ENCODE measurements at regions not wholly inside any gene's neighbourhood (a gene's known extent, or its start where the extent isn't known, plus 50 kb on each side); places are given as distances from the start of the nearest gene placed in this dataset.

- in situ Hi-C loops (cut with HindIII; ENCODE audit: low pct_ligation_motif_present, low sequenced_read_pairs): no loop called here
Observed at GRCh38 chr15:93146601-93147000, 57.6 kb upstream of the RGMA start.

GRCh38 chr15:93146196-93146595 is 57.2 kb upstream of the RGMA start:
- Histone ChIP-seq H3K27me3 (replicated peaks) (no peaks in the 10 kb centered on the region), H3K36me3 (replicated peaks) (no peaks in the 10 kb centered on the region), H3K27ac (no peak overlapping the region), H3K4me3 (ENCODE audit: low read depth, low read length) (no peak overlapping the region)
- no peak for TF ChIP-seq CTCF (IDR thresholded peaks at IDR 0.05; ENCODE audit: low read depth, low read length, missing control alignments)
- DNase-seq: no peak
- in situ Hi-C loops (cut with HindIII; ENCODE audit: low pct_ligation_motif_present, low sequenced_read_pairs): no loop called here

More at GRCh38 chr15:93146601-93147000, 57.6 kb upstream of the RGMA start:
- Histone ChIP-seq H3K4me3 (ENCODE audit: low read depth, low read length) (no peak overlapping the region), H3K27me3 (replicated peaks) (no peaks in the 10 kb centered on the region), H3K27ac (no peak overlapping the region), H3K36me3 (replicated peaks) (no peaks in the 10 kb centered on the region)
- DNase-seq: no peak
- no peak for TF ChIP-seq CTCF (IDR thresholded peaks at IDR 0.05; ENCODE audit: low read depth, low read length, missing control alignments)

- no peak for TF ChIP-seq CTCF (IDR thresholded peaks at IDR 0.05; ENCODE audit: low read depth, low read length, missing control alignments)
- H3K36me3 ChIP-seq (replicated peaks): no peaks in the 10 kb centered on the region
- in situ Hi-C loops (cut with HindIII; ENCODE audit: low pct_ligation_motif_present, low sequenced_read_pairs): no loop called here
- H3K27me3 ChIP-seq (replicated peaks): no peaks in the 10 kb centered on the region
- no peak overlapping the region for H3K27ac ChIP-seq
- no peak overlapping the region for H3K4me3 ChIP-seq (ENCODE audit: low read depth, low read length)
- no peak for DNase-seq
Observed at GRCh38 chr15:93144463-93145236, 55.6 kb upstream of the RGMA start.

- H3K4me3 ChIP-seq (ENCODE audit: low read depth, low read length): no peak overlapping the region
- TF ChIP-seq CTCF (IDR thresholded peaks at IDR 0.05; ENCODE audit: low read depth, low read length, missing control alignments): no peak
- in situ Hi-C loops (cut with HindIII; ENCODE audit: low pct_ligation_motif_present, low sequenced_read_pairs): no loop called here
- H3K27me3 ChIP-seq (replicated peaks): no peaks in the 10 kb centered on the region
- DNase-seq: no peak
- no peaks in the 10 kb centered on the region for H3K36me3 ChIP-seq (replicated peaks)
- no peak overlapping the region for H3K27ac ChIP-seq
Observed at GRCh38 chr15:93143186-93143585, 54.2 kb upstream of the RGMA start.

GRCh38 chr15:93141371-93141794 is 52.4 kb upstream of the RGMA start:
- Histone ChIP-seq H3K4me3 (ENCODE audit: low read depth, low read length) (no peak overlapping the region), H3K36me3 (replicated peaks) (no peaks in the 10 kb centered on the region), H3K27me3 (replicated peaks) (no peaks in the 10 kb centered on the region), H3K27ac (no peak overlapping the region)
- in situ Hi-C loops (cut with HindIII; ENCODE audit: low pct_ligation_motif_present, low sequenced_read_pairs): no loop called here
- DNase-seq: no peak
- TF ChIP-seq CTCF (IDR thresholded peaks at IDR 0.05; ENCODE audit: low read depth, low read length, missing control alignments): no peak

- no peak for TF ChIP-seq CTCF (IDR thresholded peaks at IDR 0.05; ENCODE audit: low read depth, low read length, missing control alignments)
- no peaks in the 10 kb centered on the region for H3K36me3 ChIP-seq (replicated peaks)
- in situ Hi-C loops (cut with HindIII; ENCODE audit: low pct_ligation_motif_present, low sequenced_read_pairs): no loop called here
- H3K27me3 ChIP-seq (replicated peaks): no peaks in the 10 kb centered on the region
- H3K4me3 ChIP-seq (ENCODE audit: low read depth, low read length): no peak overlapping the region
- H3K27ac ChIP-seq: no peak overlapping the region
- DNase-seq: no peak
Observed at GRCh38 chr15:93139436-93139835, 50.4 kb upstream of the RGMA start.

All from brain microvascular endothelial cell (primary cell).